ENCODE measurements at regions not wholly inside any gene's neighbourhood (a gene's known extent, or its start where the extent isn't known, plus 50 kb on each side); places are given as distances from the start of the nearest gene placed in this dataset.

DNA sequence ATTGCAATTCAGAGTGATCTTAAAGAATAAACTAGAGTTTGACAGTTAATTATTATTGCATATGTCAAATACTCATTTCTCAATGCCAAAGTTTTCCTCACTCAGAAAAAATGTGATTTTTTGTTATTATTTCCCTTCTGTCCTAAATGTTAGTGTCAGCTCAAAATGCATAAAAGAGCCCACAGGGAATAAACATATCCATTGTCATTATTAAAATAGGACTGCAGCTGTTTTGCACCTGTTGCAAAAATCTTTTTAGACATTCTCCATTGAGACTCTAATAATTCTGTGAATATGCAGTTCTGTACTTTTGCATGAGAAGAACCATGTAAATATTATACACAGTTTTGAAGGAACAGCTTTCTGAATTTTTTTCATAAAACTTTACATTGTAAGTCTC lies 540.0 kb upstream of the SLC39A10 start:
- TF ChIP-seq, protein P1, sequence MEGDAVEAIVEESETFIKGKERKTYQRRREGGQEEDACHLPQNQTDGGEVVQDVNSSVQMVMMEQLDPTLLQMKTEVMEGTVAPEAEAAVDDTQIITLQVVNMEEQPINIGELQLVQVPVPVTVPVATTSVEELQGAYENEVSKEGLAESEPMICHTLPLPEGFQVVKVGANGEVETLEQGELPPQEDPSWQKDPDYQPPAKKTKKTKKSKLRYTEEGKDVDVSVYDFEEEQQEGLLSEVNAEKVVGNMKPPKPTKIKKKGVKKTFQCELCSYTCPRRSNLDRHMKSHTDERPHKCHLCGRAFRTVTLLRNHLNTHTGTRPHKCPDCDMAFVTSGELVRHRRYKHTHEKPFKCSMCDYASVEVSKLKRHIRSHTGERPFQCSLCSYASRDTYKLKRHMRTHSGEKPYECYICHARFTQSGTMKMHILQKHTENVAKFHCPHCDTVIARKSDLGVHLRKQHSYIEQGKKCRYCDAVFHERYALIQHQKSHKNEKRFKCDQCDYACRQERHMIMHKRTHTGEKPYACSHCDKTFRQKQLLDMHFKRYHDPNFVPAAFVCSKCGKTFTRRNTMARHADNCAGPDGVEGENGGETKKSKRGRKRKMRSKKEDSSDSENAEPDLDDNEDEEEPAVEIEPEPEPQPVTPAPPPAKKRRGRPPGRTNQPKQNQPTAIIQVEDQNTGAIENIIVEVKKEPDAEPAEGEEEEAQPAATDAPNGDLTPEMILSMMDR (conservative IDR thresholded peaks at IDR 0.05; ENCODE audit: low read length): no peak
- no peak for TF ChIP-seq EZH2phosphoT487 (IDR thresholded peaks at IDR 0.05; ENCODE audit: borderline replicate concordance)
